ENCODE measurements at regions not wholly inside any gene's neighbourhood (a gene's known extent, or its start where the extent isn't known, plus 50 kb on each side); places are given as distances from the start of the nearest gene placed in this dataset.

GRCh38 chr18:75524841-75525240 is 97.3 kb upstream of the SMIM21 start:
- TF ChIP-seq FOXK2 (IDR thresholded peaks at IDR 0.05) (no peak), NFRKB (IDR thresholded peaks at IDR 0.05) (no peak), ARNT (IDR thresholded peaks at IDR 0.05) (no peak), LEF1 (IDR thresholded peaks at IDR 0.05; ENCODE audit: borderline replicate concordance) (no peak), SUZ12 (IDR thresholded peaks at IDR 0.05) (no peak), SP1 (IDR thresholded peaks at IDR 0.05) (no peak), L3MBTL2 (conservative IDR thresholded peaks at IDR 0.05) (no peak), HDGF (IDR thresholded peaks at IDR 0.05; ENCODE audit: borderline replicate concordance) (no peak), ZNF384 (IDR thresholded peaks at IDR 0.05) (no peak), FOXM1 (IDR thresholded peaks at IDR 0.05; ENCODE audit: borderline replicate concordance) (no peak), PKNOX1 (IDR thresholded peaks at IDR 0.05) (no peak), ELF4 (IDR thresholded peaks at IDR 0.05) (no peak), FOXA1 (IDR thresholded peaks at IDR 0.05) (no peak), TARDBP (IDR thresholded peaks at IDR 0.05) (no peak)
